Suprapubic skin (tissue), 3 donors: ENCODE measurements at regions not wholly inside any gene's neighbourhood (a gene's known extent, or its start where the extent isn't known, plus 50 kb on each side); places are given as distances from the start of the nearest gene placed in this dataset.

ENCODE experiments used
- CTCF ChIP-seq, 2 donors: fragments of 200-600 bp in 1 of 2; fragments of 450-650 bp in 1 of 2; sonication (generic) in 1 of 2; IDR thresholded peaks; one replicate each; pipeline ENCODE4 v1.5.1; 2016 to 2019; ENCODE audit warnings: antibody characterized with exemption in 2 of 2, mild to moderate bottlenecking in 1 of 2, moderate library complexity in 1 of 2
- POLR2A ChIP-seq, 2 donors: fragments of 450-650 bp; IDR thresholded peaks; one replicate each; pipeline ENCODE4 v1.6.1; 2017; ENCODE audit warnings: antibody characterized with exemption in 2 of 2, mild to moderate bottlenecking in 2 of 2, moderate library complexity in 2 of 2

DNA sequence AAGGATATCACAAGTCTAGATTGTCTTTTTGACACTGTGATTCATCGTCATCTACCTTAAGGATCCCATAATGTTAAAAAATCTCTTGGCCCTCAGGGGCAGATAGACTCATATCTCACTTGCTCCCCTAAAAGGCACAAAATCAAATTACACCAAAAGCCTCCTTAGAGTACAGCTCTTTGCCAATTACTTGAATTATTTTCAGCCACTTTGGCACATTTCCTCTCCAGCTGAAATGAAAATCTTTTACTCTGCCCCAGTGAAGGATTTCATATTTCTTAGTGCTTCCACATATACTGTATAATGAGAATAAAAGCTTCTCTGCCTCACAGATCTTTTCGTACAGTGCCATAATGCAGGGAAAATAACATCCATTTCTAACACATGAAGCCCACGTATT lies 190.7 kb upstream of the GBE1 start:
- TF ChIP-seq CTCF (IDR thresholded peaks at IDR 0.05) (no peak), POLR2A (IDR thresholded peaks at IDR 0.05) (no peak)
